Astrocyte (in vitro differentiated cells and primary cell): ENCODE measurements at regions not wholly inside any gene's neighbourhood (a gene's known extent, or its start where the extent isn't known, plus 50 kb on each side); places are given as distances from the start of the nearest gene placed in this dataset.

Source experiments
- CTCF ChIP-seq: IDR thresholded peaks from 2 replicates; pipeline ENCODE4 v1.5.1; 2011; ENCODE audit warnings: low read depth, mild to moderate bottlenecking, inconsistent platforms, low read length, moderate library complexity; ENCODE audit not compliant: insufficient read depth
- EZH2 ChIP-seq: IDR thresholded peaks from 2 replicates; pipeline ENCODE4 v1.6.1; 2012; ENCODE audit warnings: mild to moderate bottlenecking, low read length, inconsistent platforms; ENCODE audit not compliant: insufficient read depth

GRCh38 chr9:75242426-75242825 lies 154.1 kb downstream of the OSTF1 start:
- no peak for TF ChIP-seq CTCF
- no peak for TF ChIP-seq EZH2
